CD4-positive, alpha-beta T cell treated with Interferon alpha-2 for 1 hour (primary cell): ENCODE measurements at regions not wholly inside any gene's neighbourhood (a gene's known extent, or its start where the extent isn't known, plus 50 kb on each side); places are given as distances from the start of the nearest gene placed in this dataset.
"Not testable (repeated sequence)": the region's sequence is repeated elsewhere in the genome, so short reads cannot be mapped to it uniquely, and the experiment has no call there.

Experiments used
- DNase-seq, 2 donors: peaks; one replicate each; pipeline ENCODE4 v3.0.0-alpha.2; 2020 to 2022

- no peak for DNase-seq
Observed at GRCh38 chr22:26933105-26933590, 275.8 kb downstream of the MIAT start.

- DNase-seq: no peak
Observed at GRCh38 chr22:26937213-26937612, 279.8 kb downstream of the MIAT start.

GRCh38 chr22:26939466-26939865 lies 282.1 kb downstream of the MIAT start:
- DNase-seq: no peak

- DNase-seq: no peak
Observed at GRCh38 chr22:26941896-26942636, 284.7 kb downstream of the MIAT start.

GRCh38 chr22:26942637-26942957 lies 285.2 kb downstream of the MIAT start:
- no peak for DNase-seq

- no peak for DNase-seq
Observed at GRCh38 chr22:26945565-26945964, 288.2 kb downstream of the MIAT start.

- DNase-seq: no peak
Observed at GRCh38 chr22:26949193-26949592, 291.8 kb downstream of the MIAT start.

GRCh38 chr22:26951139-26951538 lies 293.8 kb downstream of the MIAT start:
- DNase-seq: not testable (repeated sequence)

GRCh38 chr22:26952004-26952403 lies 294.6 kb downstream of the MIAT start:
- no peak for DNase-seq

- no peak for DNase-seq
Observed at GRCh38 chr22:26952451-26953011, 295.1 kb downstream of the MIAT start.

- DNase-seq: no peak
Observed at GRCh38 chr22:26953012-26953883, 295.9 kb downstream of the MIAT start.

- DNase-seq: no peak
Observed at GRCh38 chr22:26956371-26956770, 299.0 kb downstream of the MIAT start.

GRCh38 chr22:26957176-26957575 lies 299.8 kb downstream of the MIAT start:
- no peak for DNase-seq

GRCh38 chr22:26957897-26958296 lies 300.5 kb downstream of the MIAT start:
- no peak for DNase-seq

GRCh38 chr22:26958378-26958777 lies 301.0 kb downstream of the MIAT start:
- no peak for DNase-seq

GRCh38 chr22:26964642-26965041 lies 307.3 kb downstream of the MIAT start:
- DNase-seq: no peak

- DNase-seq: no peak
Observed at GRCh38 chr22:26967282-26967681, 309.9 kb downstream of the MIAT start.

- DNase-seq: no peak
Observed at GRCh38 chr22:26968859-26969523, 311.6 kb downstream of the MIAT start.

- DNase-seq: no peak
Observed at GRCh38 chr22:26970809-26971394, 313.5 kb downstream of the MIAT start.

- DNase-seq: no peak
Observed at GRCh38 chr22:26972286-26972685, 314.9 kb downstream of the MIAT start.

GRCh38 chr22:26972915-26973314 lies 315.5 kb downstream of the MIAT start:
- DNase-seq: not testable (repeated sequence)

GRCh38 chr22:26974034-26974433 lies 316.6 kb downstream of the MIAT start:
- DNase-seq: no peak
